OCI-LY1 (cell line): ENCODE measurements at regions not wholly inside any gene's neighbourhood (a gene's known extent, or its start where the extent isn't known, plus 50 kb on each side); places are given as distances from the start of the nearest gene placed in this dataset.

Experiments used
- H2AFZ ChIP-seq: fragments of 200-600 bp; sonication (generic), shearing (Covaris generic); 2 replicates; pipeline ENCODE4 v1.6.0; 2014; ENCODE audit warnings: antibody characterized with exemption, mild to moderate bottlenecking, low read length
- H3F3A ChIP-seq: fragments of 200-600 bp; sonication (generic), shearing (Covaris generic); 2 replicates; pipeline ENCODE4 v1.6.0; 2014; ENCODE audit warnings: mild to moderate bottlenecking, antibody characterized with exemption, low read length, moderate library complexity; ENCODE audit not compliant: insufficient read depth
- H3K27ac ChIP-seq: fragments of 200-600 bp; sonication (generic); 2 replicates; pipeline ENCODE4 v1.5.1; 2014; ENCODE audit warnings: low read length, mixed run types, mild to moderate bottlenecking, low read depth; ENCODE audit not compliant: poor library complexity, severe bottlenecking
- H3K27me3 ChIP-seq: fragments of 200-600 bp; sonication (generic); 2 replicates; pipeline ENCODE4 v1.6.0; 2014; ENCODE audit warnings: antibody characterized with exemption, mild to moderate bottlenecking, low read length, moderate library complexity; ENCODE audit not compliant: insufficient read depth
- H3K36me3 ChIP-seq: fragments of 200-600 bp; sonication (generic); 2 replicates; pipeline ENCODE4 v1.6.1; 2014; ENCODE audit warnings: mild to moderate bottlenecking, antibody characterized with exemption, low read length, moderate library complexity, mixed read lengths; ENCODE audit not compliant: insufficient read depth
- H3K4me1 ChIP-seq: fragments of 200-600 bp; sonication (generic); 2 replicates; pipeline ENCODE4 v1.5.1; 2014; ENCODE audit warnings: mild to moderate bottlenecking, low read length, moderate library complexity; ENCODE audit not compliant: insufficient read depth, severe bottlenecking
- H3K4me2 ChIP-seq: fragments of 200-600 bp; sonication (generic), shearing (Covaris generic); 2 replicates; pipeline ENCODE4 v1.6.1; 2014; ENCODE audit warnings: low read length
- H3K4me3 ChIP-seq: fragments of 200-600 bp; sonication (generic); 2 replicates; pipeline ENCODE4 v1.5.1; 2014; ENCODE audit warnings: low read length, low read depth, mild to moderate bottlenecking, mixed read lengths; ENCODE audit not compliant: poor library complexity, severe bottlenecking
- H3K79me2 ChIP-seq: fragments of 200-600 bp; shearing (Covaris generic); 2 replicates; pipeline ENCODE4 v1.6.1; 2016; ENCODE audit warnings: mixed run types, low read length, mixed read lengths; ENCODE audit not compliant: insufficient read depth
- H3K9ac ChIP-seq: fragments of 200-600 bp; sonication (generic), shearing (Covaris generic); 2 replicates; pipeline ENCODE4 v1.6.1; 2014; ENCODE audit warnings: mild to moderate bottlenecking, low read length, mixed read lengths
- H3K9me2 ChIP-seq: fragments of 200-600 bp; sonication (generic), shearing (Covaris generic); 2 replicates; pipeline ENCODE4 v1.6.1; 2014; ENCODE audit warnings: low read depth, mild to moderate bottlenecking, low read length, mixed read lengths
- H3K9me3 ChIP-seq: fragments of 200-600 bp; shearing (Covaris generic); 2 replicates; pipeline ENCODE4 v1.6.1; 2014; ENCODE audit warnings: low read length, mixed read lengths
- H4K20me1 ChIP-seq: fragments of 200-600 bp; sonication (generic), shearing (Covaris generic); 2 replicates; pipeline ENCODE4 v1.6.0; 2016; ENCODE audit warnings: mild to moderate bottlenecking, low read length; ENCODE audit not compliant: insufficient read depth
- EZH2 ChIP-seq: fragments of 200-600 bp; sonication (generic), shearing (Covaris generic); IDR thresholded peaks from 2 replicates; pipeline ENCODE4 v1.8.0; 2017; ENCODE audit warnings: borderline replicate concordance, mixed run types, mild to moderate bottlenecking, antibody characterized with exemption, low read length, moderate library complexity, mixed read lengths
- TF ChIP-seq, protein P1 (sequence below): fragments of 200-600 bp; sonication (generic), shearing (Covaris generic); IDR thresholded peaks from 2 replicates; pipeline ENCODE4 v1.5.1; 2017; ENCODE audit warnings: mild to moderate bottlenecking, antibody characterized with exemption, low read length, moderate library complexity, mixed read lengths

DNA sequence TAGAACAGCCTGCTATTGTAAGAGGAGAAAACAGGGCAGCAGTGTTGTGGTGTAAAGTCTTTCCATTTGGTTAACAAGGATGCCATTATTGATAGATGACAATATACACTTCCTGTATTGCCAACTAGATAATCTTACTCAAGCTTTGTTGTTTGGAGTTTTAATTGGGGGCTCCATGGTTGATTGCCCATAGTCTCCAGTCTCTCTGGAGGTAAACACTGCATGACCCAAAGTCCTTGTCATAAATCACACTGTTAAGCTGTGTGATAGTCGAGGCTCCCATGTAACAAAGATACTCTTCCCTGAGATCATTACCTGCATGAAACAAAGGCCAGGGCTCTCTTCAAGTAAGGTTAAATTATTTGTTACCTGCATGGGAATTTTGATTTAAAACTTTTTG lies 394.6 kb downstream of the C4orf33 start:
- H3K9ac ChIP-seq, result no peak overlapping the region

DNA sequence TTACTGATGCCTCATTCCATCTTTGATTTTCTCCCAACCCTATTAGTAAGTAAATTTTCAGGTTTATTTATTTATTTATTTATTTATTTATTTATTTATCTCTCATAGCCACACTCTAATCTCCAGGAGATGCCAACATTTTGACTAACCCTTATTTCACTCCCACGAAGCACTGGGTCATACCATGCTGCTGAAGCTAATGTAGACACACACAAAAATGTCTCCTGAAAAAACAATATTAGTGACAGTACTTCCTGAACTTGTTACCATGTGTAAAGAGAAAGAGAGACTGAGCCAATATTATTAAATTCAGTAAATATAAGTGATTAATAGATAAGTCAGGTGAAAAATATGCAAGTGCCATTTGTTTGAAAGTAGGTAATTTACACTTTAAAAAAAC lies 402.7 kb downstream of the C4orf33 start:
- Histone ChIP-seq H3K27me3 (no peaks in the 10 kb centered on the region), H3K4me1 (no peaks in the 10 kb centered on the region), H2AFZ (no peak overlapping the region), H3K4me3 (no peak overlapping the region), H3K4me2 (no peak overlapping the region), H3K36me3 (no peaks in the 10 kb centered on the region), H3K9ac (no peak overlapping the region), H4K20me1 (no peaks in the 10 kb centered on the region), H3F3A (no peaks in the 10 kb centered on the region), H3K79me2 (no peaks in the 10 kb centered on the region), H3K9me3 (no peaks in the 10 kb centered on the region), H3K27ac (no peak overlapping the region), H3K9me2 (no peaks in the 10 kb centered on the region)
- TF ChIP-seq EZH2, result no peak
- TF ChIP-seq, protein P1, sequence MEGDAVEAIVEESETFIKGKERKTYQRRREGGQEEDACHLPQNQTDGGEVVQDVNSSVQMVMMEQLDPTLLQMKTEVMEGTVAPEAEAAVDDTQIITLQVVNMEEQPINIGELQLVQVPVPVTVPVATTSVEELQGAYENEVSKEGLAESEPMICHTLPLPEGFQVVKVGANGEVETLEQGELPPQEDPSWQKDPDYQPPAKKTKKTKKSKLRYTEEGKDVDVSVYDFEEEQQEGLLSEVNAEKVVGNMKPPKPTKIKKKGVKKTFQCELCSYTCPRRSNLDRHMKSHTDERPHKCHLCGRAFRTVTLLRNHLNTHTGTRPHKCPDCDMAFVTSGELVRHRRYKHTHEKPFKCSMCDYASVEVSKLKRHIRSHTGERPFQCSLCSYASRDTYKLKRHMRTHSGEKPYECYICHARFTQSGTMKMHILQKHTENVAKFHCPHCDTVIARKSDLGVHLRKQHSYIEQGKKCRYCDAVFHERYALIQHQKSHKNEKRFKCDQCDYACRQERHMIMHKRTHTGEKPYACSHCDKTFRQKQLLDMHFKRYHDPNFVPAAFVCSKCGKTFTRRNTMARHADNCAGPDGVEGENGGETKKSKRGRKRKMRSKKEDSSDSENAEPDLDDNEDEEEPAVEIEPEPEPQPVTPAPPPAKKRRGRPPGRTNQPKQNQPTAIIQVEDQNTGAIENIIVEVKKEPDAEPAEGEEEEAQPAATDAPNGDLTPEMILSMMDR, result no peak

More for the DNA sequence above, 394.6 kb downstream of the C4orf33 start:
- no peak overlapping the region for H3K27ac ChIP-seq
- H4K20me1 ChIP-seq, result no peaks in the 10 kb centered on the region
- H3F3A ChIP-seq, result no peaks in the 10 kb centered on the region
- H3K4me1 ChIP-seq, result no peaks in the 10 kb centered on the region
- H3K9me3 ChIP-seq, result no peaks in the 10 kb centered on the region
- H3K79me2 ChIP-seq, result no peaks in the 10 kb centered on the region
- no peaks in the 10 kb centered on the region for H3K36me3 ChIP-seq
- no peak overlapping the region for H3K4me3 ChIP-seq
- no peak overlapping the region for H3K4me2 ChIP-seq
- H2AFZ ChIP-seq, result no peak overlapping the region
- no peak for TF ChIP-seq EZH2
- TF ChIP-seq, protein P1, result no peak
- H3K27me3 ChIP-seq, result no peaks in the 10 kb centered on the region
- H3K9me2 ChIP-seq, result no peaks in the 10 kb centered on the region

DNA sequence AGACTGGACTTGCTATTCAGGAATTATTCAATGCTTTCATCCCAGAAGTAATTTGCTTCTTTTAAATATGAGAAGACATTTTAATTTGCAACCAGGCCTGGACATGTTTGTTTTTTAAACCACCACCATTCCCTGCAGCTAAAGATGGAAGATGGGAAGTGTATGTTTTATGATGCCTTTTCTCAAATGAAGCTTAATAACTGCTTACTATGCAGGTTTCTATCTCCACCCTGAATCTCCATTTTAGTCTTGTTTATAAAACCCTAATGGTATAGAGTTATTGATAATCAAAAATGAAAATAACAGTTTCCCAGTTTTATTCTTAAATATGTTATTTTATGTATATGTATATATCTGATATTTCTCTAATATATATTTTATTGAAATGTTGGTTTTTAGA lies 418.9 kb downstream of the C4orf33 start:
- H3K9me2 ChIP-seq, result no peaks in the 10 kb centered on the region
- no peaks in the 10 kb centered on the region for H4K20me1 ChIP-seq
- H3K4me3 ChIP-seq, result no peak overlapping the region
- no peaks in the 10 kb centered on the region for H3K27me3 ChIP-seq
- TF ChIP-seq, protein P1, result no peak
- TF ChIP-seq EZH2, result no peak
- H3K4me2 ChIP-seq, result no peak overlapping the region
- H3F3A ChIP-seq, result no peaks in the 10 kb centered on the region
- H3K4me1 ChIP-seq, result no peaks in the 10 kb centered on the region
- no peak overlapping the region for H3K27ac ChIP-seq
- H3K36me3 ChIP-seq, result no peaks in the 10 kb centered on the region
- no peaks in the 10 kb centered on the region for H3K79me2 ChIP-seq
- no peak overlapping the region for H3K9ac ChIP-seq
- H3K9me3 ChIP-seq, result no peaks in the 10 kb centered on the region
- no peak overlapping the region for H2AFZ ChIP-seq
